ENCODE measurements at regions not wholly inside any gene's neighbourhood (a gene's known extent, or its start where the extent isn't known, plus 50 kb on each side); places are given as distances from the start of the nearest gene placed in this dataset.
A peak's percentile ranks its signal among the peaks of the same experiment; 100 is the strongest.

GRCh38 chr7:116135306-116135705 lies 75.0 kb upstream of the TES start (continued):
- TF ChIP-seq FOSL2 (IDR thresholded peaks at IDR 0.05): no peak
- no peak for TF ChIP-seq FOSL2 (CRISPR knock-in tag; IDR thresholded peaks at IDR 0.05)

GRCh38 chr7:116138202-116138801 lies 72.0 kb upstream of the TES start:
- peaks cover 5% of the 10 kb centered on the region; the same call in 1 of the 3 replicates for H3K4me1 ChIP-seq
- TF ChIP-seq CTCF (IDR thresholded peaks at IDR 0.05) (peak; percentile 93), RAD21 (conservative IDR thresholded peaks at IDR 0.05 in 1 of 2, IDR thresholded peaks at IDR 0.05 in 1 of 2) (peak; percentile 88 to 90), SMC3 (IDR thresholded peaks at IDR 0.05) (peak; percentile 62), ESRRA (IDR thresholded peaks at IDR 0.05; ENCODE audit: borderline replicate concordance, low read length) (no peak), BCL3 (IDR thresholded peaks at IDR 0.05) (no peak), PHF8 (IDR thresholded peaks at IDR 0.05; ENCODE audit: borderline replicate concordance, low read depth) (no peak), ZFP36 (IDR thresholded peaks at IDR 0.05; ENCODE audit: borderline replicate concordance, partially characterized antibody) (no peak), HEYL (CRISPR knock-in tag; IDR thresholded peaks at IDR 0.05) (no peak), MYC (IDR thresholded peaks at IDR 0.05; ENCODE audit: borderline replicate concordance, low read length) (no peak)

GRCh38 chr7:116139007-116139406 lies 71.3 kb upstream of the TES start:
- DNase-seq (ENCODE audit: low read depth in 1 of 2, low spot score in 1 of 2) (no peak), ATAC-seq (peak; percentile 43 to 59; a peak in 5 of 6 replicates), FAIRE-seq (no peak)
- no peak overlapping the region for H3K4me3 ChIP-seq
- WGBS (ENCODE audit: missing lambda C conversion rate): 57% methylated on average over 6 of the region's 6 CpGs
- peak overlapping the region in 1 of 2 experiments; percentile 22; a peak in 2 of 6 replicates for H3K27ac ChIP-seq
- POLR2A ChIA-PET: no interaction called here
- CTCF ChIA-PET: interaction anchor here (0.6 to 2.3 kb wide), 22 partner anchors 9 to 735 kb away, joined by 3 to 10 read pairs (median 4); no protein-coding TSS in a partner anchor
- no peak overlapping the region for H3K4me2 ChIP-seq
- no peaks in the 10 kb centered on the region for H3K9me3 ChIP-seq
- peaks cover 5% of the 10 kb centered on the region; the same call in 1 of the 3 replicates for H3K4me1 ChIP-seq
- TF ChIP-seq FOSL2 (IDR thresholded peaks at IDR 0.05): no peak
- TF ChIP-seq FOSL2 (CRISPR knock-in tag; IDR thresholded peaks at IDR 0.05): no peak
- no peak for TF ChIP-seq ESRRA (IDR thresholded peaks at IDR 0.05; ENCODE audit: borderline replicate concordance, low read length)
- TF ChIP-seq CBX8 (IDR thresholded peaks at IDR 0.05): no peak
- TF ChIP-seq RNF2 (IDR thresholded peaks at IDR 0.05; ENCODE audit: borderline replicate concordance, low read depth): no peak
- TF ChIP-seq ZSCAN20 (CRISPR knock-in tag; IDR thresholded peaks at IDR 0.05): no peak
- TF ChIP-seq BCL3 (IDR thresholded peaks at IDR 0.05): no peak
- no peak for TF ChIP-seq KDM1A (IDR thresholded peaks at IDR 0.05; ENCODE audit: low read depth)
- TF ChIP-seq JUNB (IDR thresholded peaks at IDR 0.05): no peak
- no peak for TF ChIP-seq HOXB5 (CRISPR knock-in tag; IDR thresholded peaks at IDR 0.05)
- TF ChIP-seq NPAS2 (CRISPR knock-in tag; IDR thresholded peaks at IDR 0.05; ENCODE audit: borderline replicate concordance): no peak
- TF ChIP-seq REST (IDR thresholded peaks at IDR 0.05): no peak
- TF ChIP-seq TP53 (CRISPR knock-in tag; IDR thresholded peaks at IDR 0.05): no peak
- no peak for TF ChIP-seq HDAC2 (IDR thresholded peaks at IDR 0.05)
- no peak for TF ChIP-seq GATA3 (IDR thresholded peaks at IDR 0.05; ENCODE audit: borderline replicate concordance)
- no peak for TF ChIP-seq HOXB13 (CRISPR knock-in tag; IDR thresholded peaks at IDR 0.05; ENCODE audit: low read depth)
- TF ChIP-seq CTCF (IDR thresholded peaks at IDR 0.05): no peak

More at GRCh38 chr7:116138202-116138801, 72.0 kb upstream of the TES start:
- no peak overlapping the region for H3K4me3 ChIP-seq
- no peak overlapping the region for H3K27ac ChIP-seq
- FAIRE-seq: peak; percentile 96
- 0% methylated on average over 2 of the region's 2 CpGs for WGBS (ENCODE audit: missing lambda C conversion rate)
- ATAC-seq: peak; percentile 94 to 99
- CTCF ChIA-PET: interaction anchor here (0.7 to 2.3 kb wide), 22 partner anchors 9 to 736 kb away, joined by 3 to 10 read pairs (median 4); no protein-coding TSS in a partner anchor
- POLR2A ChIA-PET: no interaction called here
- H3K4me2 ChIP-seq: no peak overlapping the region; the same call in 2 of the 3 replicates
- no peaks in the 10 kb centered on the region for H3K9me3 ChIP-seq
- peak; percentile 46 to 72 for DNase-seq (ENCODE audit: low read depth in 1 of 2, low spot score in 1 of 2)
